Testis (tissue), 2 donors: ENCODE measurements at regions not wholly inside any gene's neighbourhood (a gene's known extent, or its start where the extent isn't known, plus 50 kb on each side); places are given as distances from the start of the nearest gene placed in this dataset.

Experiments
- POLR2A ChIP-seq: fragments of 450-650 bp; IDR thresholded peaks from one replicate; pipeline ENCODE4 v1.6.1; 2017; ENCODE audit warnings: antibody characterized with exemption, mild to moderate bottlenecking, moderate library complexity
- TF ChIP-seq, protein P1 (sequence below), 3 experiments: fragments of 450-650 bp in 2 of 3; fragments of 200-600 bp in 1 of 3; sonication (generic) in 1 of 3; IDR thresholded peaks; one replicate each; pipeline ENCODE4 v1.5.1; 2016 to 2019; ENCODE audit warnings: antibody characterized with exemption in 3 of 3, mild to moderate bottlenecking in 2 of 3, moderate library complexity in 1 of 3

DNA sequence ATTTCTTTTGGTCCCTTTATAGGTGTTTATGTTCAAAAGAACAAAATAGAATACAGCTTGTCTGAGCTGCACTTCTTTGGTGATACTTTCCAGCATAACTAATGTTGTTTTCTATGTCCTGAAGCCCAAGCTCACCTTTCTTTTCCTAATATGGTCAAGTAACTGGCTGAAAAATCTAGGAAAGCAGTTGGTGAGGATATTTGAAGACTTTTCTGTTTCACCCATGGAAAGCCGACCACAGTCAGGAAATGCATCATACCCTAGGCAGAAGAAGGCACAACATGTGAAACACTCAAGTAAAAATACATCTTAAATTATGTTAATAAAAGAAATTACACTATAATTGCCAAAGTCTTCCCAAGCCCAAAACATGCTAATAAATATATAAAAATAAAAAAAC is 337.0 kb downstream of the PDGFC start:
- TF ChIP-seq, protein P1, sequence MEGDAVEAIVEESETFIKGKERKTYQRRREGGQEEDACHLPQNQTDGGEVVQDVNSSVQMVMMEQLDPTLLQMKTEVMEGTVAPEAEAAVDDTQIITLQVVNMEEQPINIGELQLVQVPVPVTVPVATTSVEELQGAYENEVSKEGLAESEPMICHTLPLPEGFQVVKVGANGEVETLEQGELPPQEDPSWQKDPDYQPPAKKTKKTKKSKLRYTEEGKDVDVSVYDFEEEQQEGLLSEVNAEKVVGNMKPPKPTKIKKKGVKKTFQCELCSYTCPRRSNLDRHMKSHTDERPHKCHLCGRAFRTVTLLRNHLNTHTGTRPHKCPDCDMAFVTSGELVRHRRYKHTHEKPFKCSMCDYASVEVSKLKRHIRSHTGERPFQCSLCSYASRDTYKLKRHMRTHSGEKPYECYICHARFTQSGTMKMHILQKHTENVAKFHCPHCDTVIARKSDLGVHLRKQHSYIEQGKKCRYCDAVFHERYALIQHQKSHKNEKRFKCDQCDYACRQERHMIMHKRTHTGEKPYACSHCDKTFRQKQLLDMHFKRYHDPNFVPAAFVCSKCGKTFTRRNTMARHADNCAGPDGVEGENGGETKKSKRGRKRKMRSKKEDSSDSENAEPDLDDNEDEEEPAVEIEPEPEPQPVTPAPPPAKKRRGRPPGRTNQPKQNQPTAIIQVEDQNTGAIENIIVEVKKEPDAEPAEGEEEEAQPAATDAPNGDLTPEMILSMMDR (IDR thresholded peaks at IDR 0.05): no peak
- no peak for TF ChIP-seq POLR2A
